ENCODE measurements at regions not wholly inside any gene's neighbourhood (a gene's known extent, or its start where the extent isn't known, plus 50 kb on each side); places are given as distances from the start of the nearest gene placed in this dataset.

GRCh38 chr4:65023883-65024670 lies 614.8 kb upstream of the TECRL start:
- TF ChIP-seq, protein P1, sequence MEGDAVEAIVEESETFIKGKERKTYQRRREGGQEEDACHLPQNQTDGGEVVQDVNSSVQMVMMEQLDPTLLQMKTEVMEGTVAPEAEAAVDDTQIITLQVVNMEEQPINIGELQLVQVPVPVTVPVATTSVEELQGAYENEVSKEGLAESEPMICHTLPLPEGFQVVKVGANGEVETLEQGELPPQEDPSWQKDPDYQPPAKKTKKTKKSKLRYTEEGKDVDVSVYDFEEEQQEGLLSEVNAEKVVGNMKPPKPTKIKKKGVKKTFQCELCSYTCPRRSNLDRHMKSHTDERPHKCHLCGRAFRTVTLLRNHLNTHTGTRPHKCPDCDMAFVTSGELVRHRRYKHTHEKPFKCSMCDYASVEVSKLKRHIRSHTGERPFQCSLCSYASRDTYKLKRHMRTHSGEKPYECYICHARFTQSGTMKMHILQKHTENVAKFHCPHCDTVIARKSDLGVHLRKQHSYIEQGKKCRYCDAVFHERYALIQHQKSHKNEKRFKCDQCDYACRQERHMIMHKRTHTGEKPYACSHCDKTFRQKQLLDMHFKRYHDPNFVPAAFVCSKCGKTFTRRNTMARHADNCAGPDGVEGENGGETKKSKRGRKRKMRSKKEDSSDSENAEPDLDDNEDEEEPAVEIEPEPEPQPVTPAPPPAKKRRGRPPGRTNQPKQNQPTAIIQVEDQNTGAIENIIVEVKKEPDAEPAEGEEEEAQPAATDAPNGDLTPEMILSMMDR (IDR thresholded peaks at IDR 0.05; ENCODE audit: low read depth, low read length) = no peak
- no peak for DNase-seq (ENCODE audit: extremely low read depth, low read depth)

DNA sequence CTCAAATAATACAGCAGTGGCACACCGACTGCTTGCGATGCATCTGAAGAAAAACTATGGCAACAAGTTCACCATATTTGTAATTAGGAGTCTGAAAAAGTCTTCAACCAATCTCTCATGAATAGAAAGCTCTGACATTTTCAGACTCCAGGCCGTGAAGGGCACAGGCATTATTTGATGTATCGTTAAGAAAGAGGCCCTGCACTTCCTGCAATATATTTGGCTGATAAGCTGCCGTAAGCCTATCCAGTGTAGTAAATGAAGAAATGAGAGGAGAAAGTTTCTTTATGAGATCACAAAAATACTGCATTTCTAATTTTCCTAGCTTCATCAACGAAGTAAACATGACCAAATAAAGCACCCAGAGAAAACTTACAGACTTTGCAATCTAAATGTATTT lies 613.8 kb upstream of the TECRL start:
- no peak for DNase-seq (ENCODE audit: extremely low read depth, low read depth)
- TF ChIP-seq, protein P1 (IDR thresholded peaks at IDR 0.05; ENCODE audit: low read depth, low read length) = no peak

DNA sequence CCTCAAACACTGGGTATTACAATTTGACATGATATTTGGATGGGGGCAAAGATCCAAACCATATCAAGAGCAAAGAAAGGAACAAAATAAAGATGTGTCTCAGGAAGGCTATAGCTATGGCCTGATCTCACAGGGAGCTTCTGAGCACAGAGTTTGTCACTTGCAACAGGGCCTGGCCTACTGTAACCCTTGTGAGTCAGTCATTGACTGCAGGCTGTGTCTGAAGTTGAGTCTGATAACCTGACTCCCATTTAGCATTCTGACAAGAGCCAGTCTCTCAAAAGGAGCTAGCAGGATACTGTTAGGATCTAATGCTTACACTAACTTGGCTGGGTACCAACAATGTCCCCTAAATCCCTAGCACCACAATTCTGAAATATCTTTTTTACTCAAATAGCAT lies 612.5 kb upstream of the TECRL start:
- TF ChIP-seq, protein P1 (IDR thresholded peaks at IDR 0.05; ENCODE audit: low read depth, low read length) = no peak
- no peak for DNase-seq (ENCODE audit: extremely low read depth, low read depth)

DNA sequence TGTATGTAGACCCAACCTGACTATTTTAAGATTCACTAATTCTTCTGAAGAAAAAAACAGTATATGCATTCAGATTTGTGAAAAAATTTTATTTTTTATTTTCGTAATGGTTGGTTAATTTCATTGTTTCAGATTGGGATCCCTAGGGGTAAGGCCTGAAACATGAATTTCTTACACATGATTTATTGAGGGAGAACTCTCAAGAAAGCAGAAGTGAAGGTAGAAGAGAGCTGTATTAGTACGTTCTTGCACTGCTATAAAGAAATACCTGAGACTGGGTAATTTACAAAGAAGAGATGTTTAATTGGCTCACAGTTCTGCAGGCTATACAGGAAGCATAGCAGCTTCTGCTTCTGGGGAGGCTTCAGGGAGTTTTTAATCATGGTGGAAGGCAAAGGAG lies 611.9 kb upstream of the TECRL start:
- TF ChIP-seq, protein P1 (IDR thresholded peaks at IDR 0.05; ENCODE audit: low read depth, low read length) = no peak
- DNase-seq (ENCODE audit: extremely low read depth, low read depth) = no peak

DNA sequence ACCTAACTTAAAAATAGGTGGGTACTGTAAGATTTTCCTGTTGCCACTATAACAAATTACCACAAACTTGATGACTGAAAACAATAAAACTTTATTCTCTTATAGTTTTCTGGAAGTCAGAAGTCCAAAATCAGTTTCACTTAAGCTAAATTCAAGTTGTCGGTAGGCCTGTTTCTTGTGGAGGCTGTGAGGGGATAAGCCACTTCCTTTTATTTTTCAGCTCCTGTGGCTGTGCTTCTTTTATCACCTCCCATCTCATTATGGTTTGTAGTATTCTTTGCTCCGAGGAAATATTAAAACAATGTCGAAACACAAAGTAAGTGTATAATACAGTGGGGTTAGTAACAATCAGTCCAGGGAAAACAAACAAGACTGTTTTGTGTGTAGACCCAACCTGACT lies 610.5 kb upstream of the TECRL start:
- no peak for DNase-seq (ENCODE audit: extremely low read depth, low read depth)
- TF ChIP-seq, protein P1 (IDR thresholded peaks at IDR 0.05; ENCODE audit: low read depth, low read length) = no peak

- DNase-seq (ENCODE audit: extremely low read depth, low read depth) = no peak
- TF ChIP-seq, protein P1 (IDR thresholded peaks at IDR 0.05; ENCODE audit: low read depth, low read length) = no peak
Observed at GRCh38 chr4:65018313-65018712, 609.1 kb upstream of the TECRL start.

DNA sequence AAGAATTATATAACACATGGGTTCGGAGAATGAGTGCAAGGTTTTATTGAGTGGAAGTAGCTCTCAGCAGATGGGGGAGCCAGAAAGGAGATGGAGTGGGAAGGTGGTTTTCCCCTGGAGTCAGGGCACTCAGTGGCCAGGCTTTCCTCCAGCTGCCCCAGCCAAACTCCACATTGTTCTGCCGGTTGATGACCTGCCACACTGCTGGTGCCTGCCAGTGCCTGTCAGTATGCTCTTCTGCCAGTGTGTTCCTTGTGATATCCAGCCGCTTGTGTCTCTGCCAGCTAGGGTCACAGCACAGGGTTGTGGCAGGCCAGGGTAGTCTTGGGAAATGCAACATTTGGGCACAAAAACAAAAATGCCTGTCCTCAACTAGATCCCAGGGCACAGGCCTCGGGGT lies 604.8 kb upstream of the TECRL start:
- TF ChIP-seq, protein P1 (IDR thresholded peaks at IDR 0.05; ENCODE audit: low read depth, low read length) = no peak
- no peak for DNase-seq (ENCODE audit: extremely low read depth, low read depth)
